ENCODE measurements at regions not wholly inside any gene's neighbourhood (a gene's known extent, or its start where the extent isn't known, plus 50 kb on each side); places are given as distances from the start of the nearest gene placed in this dataset.
"Not testable (repeated sequence)": the region's sequence is repeated elsewhere in the genome, so short reads cannot be mapped to it uniquely, and the experiment has no call there.

DNA sequence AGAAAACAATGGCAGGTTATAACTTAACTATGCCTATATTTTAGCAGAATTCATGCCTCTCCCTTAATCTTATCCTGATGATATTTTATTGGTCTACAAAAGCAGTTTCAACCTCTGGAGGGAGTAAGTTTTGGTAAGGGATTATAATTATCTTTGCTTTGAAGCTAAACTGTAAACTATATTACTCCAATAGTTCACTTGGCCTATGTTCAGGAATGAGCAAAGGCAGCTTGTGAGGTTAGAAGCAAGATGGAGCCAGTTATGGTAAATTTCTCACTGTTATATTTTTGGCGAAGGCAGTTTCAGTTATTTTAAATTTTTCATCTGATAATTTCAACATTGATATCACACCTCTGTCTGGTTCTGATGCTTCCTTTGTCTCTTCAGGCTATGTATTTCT, 192.5 kb upstream of the RGPD4 start:
- no peak for DNase-seq

- peak; percentile 52 for DNase-seq
Measured at GRCh38 chr2:107635883-107636282, 190.8 kb upstream of the RGPD4 start.

GRCh38 chr2:107645586-107645985, 181.1 kb upstream of the RGPD4 start:
- DNase-seq, result peak; percentile 32

- no peak for DNase-seq
Measured at GRCh38 chr2:107648781-107649404, 177.8 kb upstream of the RGPD4 start.

DNA sequence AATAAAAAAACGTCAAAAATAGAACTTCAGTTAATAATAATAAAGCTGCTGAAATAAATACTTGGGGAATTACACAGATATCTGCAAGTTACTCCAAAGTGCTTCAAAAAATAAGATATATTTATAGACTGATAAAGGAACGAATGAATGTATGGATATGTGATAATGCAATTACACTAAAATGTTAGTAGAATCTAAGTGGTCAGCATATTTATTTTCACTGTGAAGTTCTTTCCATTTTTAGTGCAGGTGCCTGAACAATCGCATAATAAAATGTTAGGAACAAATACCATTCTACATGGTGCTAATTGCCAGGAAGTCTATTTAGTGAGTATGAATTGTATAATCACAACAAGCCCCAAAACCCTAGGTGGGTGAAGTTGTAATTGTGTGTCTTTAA, 169.6 kb upstream of the RGPD4 start:
- no peak for DNase-seq

DNA sequence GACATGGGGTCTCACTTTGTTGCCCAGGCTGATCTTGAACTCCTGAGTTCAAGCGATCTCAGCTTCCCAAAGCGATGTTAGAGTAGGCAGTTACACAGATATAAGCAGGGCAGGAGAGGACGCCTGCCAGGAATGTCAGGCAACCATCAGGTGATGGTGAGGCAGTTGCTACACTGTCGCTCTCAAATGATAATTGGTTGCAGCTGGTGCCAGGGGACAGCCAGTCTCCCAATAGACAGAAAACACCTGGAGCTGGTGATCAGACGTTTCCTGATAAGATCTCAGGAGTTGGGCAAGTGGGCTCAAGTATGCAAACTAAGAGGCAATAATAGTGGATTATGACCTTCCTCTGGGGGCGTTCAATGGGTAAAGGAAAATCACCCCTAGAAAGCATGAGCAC, 163.1 kb upstream of the RGPD4 start:
- no peak for DNase-seq

DNA sequence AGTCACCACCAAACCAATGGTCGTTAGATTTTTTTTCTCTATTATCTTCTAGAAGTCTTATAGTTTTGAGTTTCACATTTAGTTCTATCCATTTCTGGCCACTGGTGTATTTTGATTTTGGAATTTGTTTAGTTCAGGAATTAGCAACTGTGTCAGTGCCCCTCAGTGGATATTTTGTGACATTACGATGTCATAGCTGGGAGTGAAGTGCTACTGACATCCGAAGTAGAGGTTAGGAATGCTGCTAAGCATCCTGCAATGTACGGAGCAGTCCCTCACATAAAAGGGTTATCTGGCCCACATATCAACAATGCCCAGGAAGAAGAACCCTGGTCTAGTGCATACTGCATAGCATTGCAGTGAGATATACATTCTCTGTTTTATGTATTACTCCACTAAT, 157.4 kb upstream of the RGPD4 start:
- peak; percentile 64 for DNase-seq

- peak; percentile 70 for DNase-seq
Measured at GRCh38 chr2:107681936-107682335, 144.8 kb upstream of the RGPD4 start.

- no peak for DNase-seq
Measured at GRCh38 chr2:107684421-107684820, 142.3 kb upstream of the RGPD4 start.

DNA sequence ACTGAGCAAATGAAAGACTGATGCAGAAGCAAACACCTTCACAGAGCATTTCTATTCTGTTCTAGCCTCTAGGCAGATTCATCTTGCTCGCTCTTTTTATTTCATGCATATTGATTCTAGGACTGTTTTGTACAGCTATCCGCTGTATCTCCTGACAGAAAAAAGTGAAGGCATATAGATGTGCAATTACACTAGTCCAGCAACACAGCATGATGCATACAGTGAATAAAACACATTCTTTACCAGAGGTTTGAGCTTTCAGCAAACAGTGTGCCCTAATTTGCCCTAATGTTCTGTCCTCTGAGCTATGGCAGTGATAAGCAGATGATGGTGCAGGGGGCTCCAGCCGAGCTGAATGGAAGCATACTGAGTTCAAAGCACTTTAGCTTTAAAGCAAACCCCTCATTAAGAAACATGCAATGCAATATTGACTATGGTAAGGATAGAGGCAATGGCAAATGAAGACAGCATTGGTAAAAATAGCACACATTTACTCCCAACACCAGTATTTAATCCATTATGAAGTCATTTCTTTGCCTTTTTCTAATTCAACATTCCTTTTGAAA, 141.2 kb upstream of the RGPD4 start:
- DNase-seq, result no peak

DNA sequence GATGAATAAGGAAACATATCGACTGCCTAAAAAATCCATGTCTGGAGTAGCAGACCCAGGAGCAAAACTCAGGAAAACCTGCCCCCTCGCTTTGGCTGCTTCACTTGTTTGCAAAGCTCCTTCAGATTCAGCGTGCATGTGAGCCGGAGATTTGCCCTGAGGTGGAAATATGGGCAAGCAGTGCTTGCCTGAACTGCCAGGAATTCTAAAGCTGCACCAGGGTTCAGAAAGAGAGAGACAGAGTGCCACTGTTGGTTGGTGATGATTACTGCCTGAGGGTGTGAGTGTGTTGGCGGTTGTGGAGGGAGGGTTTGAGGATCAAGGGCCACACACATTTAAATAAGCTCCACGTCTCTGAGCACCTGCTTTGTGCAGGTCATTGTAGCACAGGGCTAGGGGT, 139.6 kb upstream of the RGPD4 start:
- no peak for DNase-seq

DNA sequence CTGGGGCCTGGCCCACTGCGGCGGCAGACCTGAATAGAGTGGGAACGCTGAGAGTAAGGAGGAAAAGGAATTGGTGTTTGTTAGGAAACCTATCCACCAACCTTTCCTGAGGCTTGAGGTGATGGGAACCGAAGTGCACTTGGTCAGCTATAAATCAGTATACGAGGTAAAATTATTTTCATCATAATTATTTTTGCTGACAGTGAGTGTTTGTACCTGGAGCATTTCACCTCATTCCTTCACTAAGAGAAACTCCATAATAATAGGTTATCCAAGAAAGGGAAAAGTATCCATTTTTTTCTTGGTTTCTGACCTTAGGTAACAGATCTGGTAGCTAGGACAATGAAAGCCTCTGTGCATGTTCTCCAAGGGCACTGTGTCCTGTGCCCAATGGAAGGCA, 138.6 kb upstream of the RGPD4 start:
- DNase-seq, result no peak

DNA sequence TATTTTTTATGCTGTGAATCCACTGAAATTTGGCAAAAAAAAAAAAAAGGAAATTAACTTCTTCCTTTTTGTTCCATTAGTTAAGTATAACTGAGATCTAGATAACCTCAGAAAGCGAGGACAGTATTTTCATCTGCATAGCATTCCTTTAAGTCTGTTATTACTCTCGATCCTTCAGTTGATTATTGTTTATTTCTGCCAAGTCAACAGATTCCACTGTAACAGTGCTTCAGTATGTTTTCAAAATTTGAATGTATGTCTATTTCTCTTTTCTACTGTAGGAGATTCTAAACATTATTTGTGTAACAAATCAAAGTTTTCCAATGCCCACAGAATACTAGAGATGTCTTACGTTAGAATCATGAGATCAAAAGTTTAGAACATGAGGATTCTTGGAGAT, 133.1 kb upstream of the RGPD4 start:
- DNase-seq, result no peak

- no peak for DNase-seq
Measured at GRCh38 chr2:107694667-107695066, 132.0 kb upstream of the RGPD4 start.

GRCh38 chr2:107697385-107697784, 129.3 kb upstream of the RGPD4 start:
- no peak for DNase-seq

DNA sequence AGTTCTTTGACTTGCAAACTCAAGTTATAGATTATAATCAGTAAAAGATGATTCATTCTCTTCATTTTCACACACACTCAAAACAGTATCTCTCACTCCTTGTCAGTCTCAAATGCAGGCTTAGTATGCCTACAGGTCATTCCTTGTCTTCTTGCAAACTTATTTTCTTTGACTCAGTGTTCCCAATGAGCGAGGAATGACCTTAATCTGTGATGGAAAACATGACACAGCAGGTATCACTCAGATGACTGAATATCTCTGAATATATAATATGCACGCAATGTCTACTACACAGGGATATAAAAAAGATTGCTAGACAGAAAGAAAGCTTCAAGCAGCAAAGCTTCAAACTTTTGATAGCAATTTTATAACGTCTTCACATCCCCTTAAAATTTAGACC, 127.8 kb upstream of the RGPD4 start:
- no peak for DNase-seq

GRCh38 chr2:107700073-107700472, 126.6 kb upstream of the RGPD4 start:
- DNase-seq, result no peak

DNA sequence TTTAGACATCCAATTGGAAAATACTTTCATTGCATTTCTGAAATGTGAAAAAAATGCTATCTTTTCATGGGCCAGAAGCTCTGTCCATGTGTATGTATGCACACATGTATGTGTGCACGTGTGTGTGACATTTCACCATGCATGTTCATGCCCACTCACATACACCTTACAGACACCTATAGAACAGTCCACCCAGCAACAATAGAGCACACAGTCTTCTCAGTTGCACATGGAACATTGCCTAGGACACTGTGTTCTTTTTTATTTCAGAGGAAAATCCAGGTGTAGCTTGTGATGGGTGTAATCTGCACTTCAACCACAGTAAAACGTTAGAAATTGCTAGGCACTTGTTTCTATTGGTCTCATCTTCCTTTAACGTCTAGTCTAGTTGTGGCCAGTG, 114.8 kb upstream of the RGPD4 start:
- no peak for DNase-seq

DNA sequence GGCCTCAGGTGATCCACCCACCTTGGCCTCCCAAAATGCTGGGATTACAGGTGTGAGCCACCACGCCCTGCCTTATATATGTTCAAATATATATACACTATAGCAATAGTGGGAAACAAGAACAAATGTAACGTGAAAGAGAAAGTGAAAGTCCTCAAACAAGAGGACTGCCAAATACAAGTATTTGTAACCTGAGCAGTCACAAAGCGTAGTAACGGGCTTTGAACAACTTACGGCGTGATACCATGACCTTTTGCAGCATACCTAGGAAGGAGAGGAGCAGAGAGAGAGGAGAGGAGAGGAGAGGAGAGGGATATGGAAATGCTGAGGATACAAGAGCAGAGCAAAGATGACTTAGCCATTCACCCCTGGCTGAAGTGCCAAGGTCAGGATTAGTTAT, 113.8 kb upstream of the RGPD4 start:
- no peak for DNase-seq

- no peak for DNase-seq
Measured at GRCh38 chr2:107717661-107718060, 109.0 kb upstream of the RGPD4 start.

GRCh38 chr2:107719141-107719540, 107.6 kb upstream of the RGPD4 start:
- no peak for DNase-seq

GRCh38 chr2:107719836-107720235, 106.9 kb upstream of the RGPD4 start:
- DNase-seq, result no peak

DNA sequence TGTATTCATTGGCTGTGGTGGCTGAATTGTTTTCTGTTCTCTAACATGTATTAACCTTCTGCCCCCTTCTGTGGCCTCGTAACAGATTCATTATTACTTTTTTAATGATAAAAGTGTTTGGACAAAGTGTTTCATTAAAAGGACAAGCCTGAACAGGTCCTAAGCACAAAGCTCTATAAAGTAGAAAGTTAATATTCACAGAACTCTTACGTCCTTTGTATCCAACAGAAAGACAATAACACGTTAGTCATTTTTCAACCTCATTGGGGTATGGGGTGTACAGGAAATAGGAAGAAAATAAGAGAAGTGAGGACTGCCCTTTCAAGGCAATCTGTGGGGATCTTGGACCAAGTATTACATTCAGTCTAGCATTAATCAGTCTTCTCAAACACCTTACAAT, 105.5 kb upstream of the RGPD4 start:
- no peak for DNase-seq

GRCh38 chr2:107721586-107721985, 105.1 kb upstream of the RGPD4 start:
- DNase-seq, result no peak

- not testable (repeated sequence) for DNase-seq
Measured at GRCh38 chr2:107725824-107726223, 100.9 kb upstream of the RGPD4 start.
